ENCODE measurements at regions not wholly inside any gene's neighbourhood (a gene's known extent, or its start where the extent isn't known, plus 50 kb on each side); places are given as distances from the start of the nearest gene placed in this dataset.

DNA sequence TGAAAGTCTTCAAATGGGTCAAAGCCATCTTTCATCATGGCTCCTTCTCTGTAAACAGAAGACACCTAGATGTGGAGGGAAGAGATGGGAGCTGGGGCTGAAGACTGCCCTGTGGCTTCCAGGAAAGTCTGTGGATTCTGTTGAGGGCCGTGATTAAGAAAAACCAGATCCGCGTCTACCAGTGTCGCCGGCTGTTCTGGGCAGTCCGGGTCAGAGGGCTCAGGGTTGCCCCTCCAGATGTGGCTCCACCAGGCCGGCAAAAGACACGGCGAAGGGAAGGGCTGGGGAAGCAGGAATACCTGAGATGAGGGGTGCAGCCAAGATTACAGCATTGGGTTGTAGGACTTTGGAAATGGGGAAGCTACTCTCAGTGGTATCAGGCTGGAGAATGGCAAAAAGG lies 162.6 kb downstream of the RHOU start:
- DNase-seq (ENCODE audit: low read depth): no peak

DNA sequence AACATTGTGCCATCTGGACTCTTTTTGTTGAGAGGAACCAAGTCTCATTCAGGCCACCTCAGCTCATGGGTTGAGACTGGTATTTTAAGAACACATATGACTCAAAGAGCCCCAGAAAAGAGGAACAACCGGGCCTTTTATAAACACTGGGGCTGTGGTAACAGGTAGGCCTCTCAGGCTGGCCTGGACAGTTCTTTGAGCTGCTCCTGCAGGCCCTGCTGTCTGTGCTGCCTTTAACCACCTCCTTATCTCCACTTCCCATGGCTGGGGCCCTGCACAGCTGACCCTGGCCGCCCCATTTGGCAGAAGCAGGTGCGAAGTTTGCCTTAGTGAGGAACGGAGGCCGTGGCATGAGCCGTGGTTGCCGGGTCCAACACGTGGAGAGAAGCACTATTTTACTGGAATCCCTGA lies 163.3 kb downstream of the RHOU start:
- DNase-seq (ENCODE audit: low read depth): no peak

DNA sequence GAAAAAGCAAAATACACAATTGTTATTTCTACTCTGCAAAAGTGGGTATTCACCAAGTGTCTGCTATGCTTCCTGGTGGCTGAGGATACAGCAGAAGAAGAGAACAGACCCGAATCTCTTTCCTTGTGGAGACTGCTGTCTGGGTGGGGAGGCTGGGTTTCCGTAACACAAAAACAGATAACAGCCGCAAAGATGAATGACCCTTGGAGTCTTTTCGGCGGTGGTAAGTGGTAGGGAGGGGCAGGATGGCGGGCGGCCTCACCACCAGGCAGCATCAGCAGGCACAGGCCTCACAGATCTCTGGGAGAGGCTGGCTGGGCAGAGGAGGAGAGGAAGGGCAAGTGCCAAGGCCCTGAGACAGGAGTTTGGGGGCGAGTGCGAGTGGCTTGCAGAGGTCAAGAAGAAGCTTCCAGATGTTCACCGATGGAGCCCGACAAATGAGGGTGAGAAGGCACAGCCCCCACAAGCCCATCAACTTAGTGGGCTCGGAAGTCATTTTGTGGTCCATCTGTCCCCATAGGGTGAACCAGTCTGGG lies 164.2 kb downstream of the RHOU start:
- DNase-seq (ENCODE audit: low read depth): no peak

DNA sequence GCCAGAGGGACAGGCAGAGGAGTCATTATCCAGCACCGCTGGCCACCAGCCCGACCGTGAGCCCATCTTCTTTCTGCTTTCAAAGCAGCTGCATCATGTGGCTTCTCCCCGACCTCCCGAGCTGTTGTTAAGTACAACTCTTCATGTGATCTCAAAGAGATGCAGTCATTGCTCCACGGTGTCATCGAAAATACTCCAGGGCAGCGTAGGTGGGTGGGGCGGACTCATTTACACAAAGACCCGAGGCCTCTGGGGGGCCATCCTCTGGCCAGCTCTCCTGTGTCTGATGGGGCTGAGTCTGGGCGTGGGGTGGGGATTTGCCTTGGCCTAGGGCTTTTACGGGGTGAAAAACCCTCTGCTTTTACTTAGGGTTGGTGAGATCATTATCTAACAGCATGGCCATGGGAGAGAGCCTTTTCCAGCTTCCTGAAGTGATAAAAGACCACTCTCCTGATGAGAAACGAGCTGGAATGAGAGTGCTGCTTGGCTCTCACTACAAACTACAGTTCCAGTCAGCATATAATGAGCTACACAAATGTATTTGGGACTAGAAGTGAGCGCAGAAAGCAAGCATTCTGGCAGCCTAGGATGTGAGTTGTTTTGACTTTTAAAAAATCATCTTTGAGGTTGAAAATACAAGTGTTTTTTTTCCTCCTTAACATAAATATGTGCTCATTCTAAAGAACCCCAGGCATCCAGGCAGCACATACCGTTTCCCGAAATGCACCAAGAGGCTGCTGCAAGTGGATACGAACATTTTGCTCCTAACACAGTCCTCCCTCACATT lies 165.0 kb downstream of the RHOU start:
- no peak for DNase-seq (ENCODE audit: low read depth)

DNA sequence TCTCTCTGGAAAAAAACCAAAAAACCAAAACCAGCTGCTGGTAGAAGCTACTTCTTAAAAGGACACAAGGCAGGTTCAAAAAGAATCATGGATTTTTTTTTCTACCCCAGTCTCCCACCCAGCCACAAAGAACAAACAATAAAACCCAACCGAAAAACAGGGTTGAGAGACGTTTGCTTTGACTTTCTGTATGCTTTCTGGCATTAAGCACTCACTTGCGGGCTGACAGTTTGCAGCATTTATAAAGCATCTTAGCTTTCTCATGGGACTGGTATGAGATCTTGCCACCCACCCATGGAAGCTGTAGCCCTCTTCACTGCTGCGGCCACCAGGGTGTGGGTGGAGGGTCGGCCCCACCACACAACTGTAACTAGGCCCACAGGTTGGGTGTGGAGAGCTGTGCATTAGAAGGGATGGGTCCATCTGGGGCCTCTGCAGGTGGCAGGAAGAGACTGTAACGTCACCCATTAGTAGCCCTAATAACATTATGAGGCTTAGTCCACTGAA lies 165.7 kb downstream of the RHOU start:
- DNase-seq (ENCODE audit: low read depth): no peak

- no peak for DNase-seq (ENCODE audit: low read depth)
Measured at GRCh38 chr1:228901936-228902681, 166.8 kb downstream of the RHOU start.

GRCh38 chr1:228902781-228903433 lies 167.6 kb downstream of the RHOU start:
- DNase-seq (ENCODE audit: low read depth): no peak

DNA sequence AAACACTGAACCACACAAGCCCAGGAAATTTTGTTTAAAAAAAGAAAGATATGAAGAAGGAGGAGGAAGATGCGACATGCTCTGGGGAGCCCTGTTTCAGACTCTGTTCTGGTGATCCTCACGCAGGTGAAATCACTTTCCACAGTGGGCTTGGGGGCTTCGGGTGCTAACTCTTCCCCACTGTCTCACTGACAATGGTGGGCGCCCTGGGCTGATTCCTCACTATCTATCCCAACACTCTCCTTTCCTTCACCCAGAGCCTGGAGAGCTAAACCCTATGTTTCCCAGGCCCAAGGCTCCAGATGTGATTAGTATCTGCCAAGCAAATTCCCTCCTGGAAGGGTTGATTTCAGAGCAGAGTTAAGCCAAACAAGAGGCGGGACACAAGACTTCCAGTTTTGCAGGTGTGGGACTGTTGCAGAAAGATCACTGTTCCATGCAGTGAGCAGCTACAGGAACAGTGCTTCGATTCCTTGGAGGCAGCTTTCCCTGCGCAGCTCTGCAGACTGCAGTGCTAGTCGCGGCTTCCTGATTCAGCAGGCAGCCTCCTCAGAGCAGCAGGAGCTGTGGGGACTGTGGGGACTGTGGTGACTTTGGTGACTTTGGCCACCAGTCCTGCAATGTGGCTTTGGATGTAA lies 168.3 kb downstream of the RHOU start:
- DNase-seq (ENCODE audit: low read depth): no peak

DNA sequence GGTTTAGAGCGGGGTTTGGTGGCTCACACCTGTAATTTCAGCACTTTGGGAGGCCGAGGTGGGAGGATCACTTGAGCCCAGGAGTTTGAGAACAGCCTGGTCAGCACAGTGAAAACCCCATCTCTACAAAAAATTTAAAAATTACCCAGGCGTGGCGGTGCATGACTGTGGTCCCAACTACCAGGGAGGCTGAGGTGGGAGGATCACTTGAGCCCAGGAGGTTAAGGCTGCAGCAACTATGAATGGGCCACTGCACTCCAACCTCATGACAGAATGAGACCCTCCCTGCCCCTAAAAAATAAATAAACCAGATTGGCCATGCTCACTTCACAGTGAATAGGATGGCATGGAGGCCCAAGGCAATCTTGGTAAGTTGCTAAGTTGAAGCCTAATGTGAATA lies 168.9 kb downstream of the RHOU start:
- no peak for DNase-seq (ENCODE audit: low read depth)

DNA sequence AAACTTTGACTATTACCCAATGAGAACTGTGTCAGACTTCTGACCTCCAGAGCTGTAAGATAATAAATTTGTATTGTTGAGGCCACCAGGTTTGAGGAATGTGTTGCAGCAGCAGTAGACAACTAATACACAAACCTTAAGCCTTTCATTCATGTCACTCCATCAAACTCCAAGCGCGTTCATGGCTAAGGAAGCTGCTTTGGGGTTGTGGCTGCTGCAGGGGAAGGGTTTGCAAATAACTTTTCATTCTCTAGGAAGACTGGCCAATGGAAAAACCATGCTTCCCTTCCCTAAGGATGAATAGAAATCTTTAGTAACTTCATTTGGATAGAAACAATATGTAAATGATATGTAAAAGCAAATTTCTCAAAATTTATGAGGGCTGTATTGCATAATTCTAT lies 170.4 kb downstream of the RHOU start:
- DNase-seq (ENCODE audit: low read depth): no peak

DNA sequence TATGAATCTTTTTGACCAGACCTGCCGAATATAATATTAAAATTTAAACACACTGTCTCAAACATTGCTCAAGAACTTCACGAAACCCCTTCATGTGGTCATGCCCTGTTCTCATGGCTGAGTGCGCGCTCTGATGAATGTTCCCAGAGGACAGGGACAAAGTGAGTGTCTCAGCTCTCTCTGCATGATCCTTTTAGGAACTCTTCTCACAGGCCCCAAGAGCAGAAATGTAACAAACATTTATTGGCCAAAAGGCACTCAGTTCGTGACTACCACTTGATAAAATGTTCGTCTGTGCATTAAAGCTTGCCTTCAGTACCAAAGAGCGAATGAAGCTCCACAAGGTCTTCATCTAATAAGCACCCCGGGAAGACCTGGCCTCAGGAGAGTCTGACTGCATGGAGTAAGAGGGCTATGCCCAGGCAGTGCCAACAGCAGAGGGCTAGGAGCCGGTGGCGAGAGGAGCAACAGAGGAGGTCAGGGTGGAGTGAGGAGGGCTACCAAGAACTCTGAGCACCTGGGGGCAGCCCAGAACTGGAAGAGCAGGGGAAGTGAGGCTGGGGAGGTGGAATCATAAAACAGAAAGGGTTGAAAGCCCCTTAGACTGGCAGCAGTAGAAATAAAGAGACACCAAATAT lies 171.1 kb downstream of the RHOU start:
- DNase-seq (ENCODE audit: low read depth): no peak

- no peak for DNase-seq (ENCODE audit: low read depth)
Measured at GRCh38 chr1:228911225-228912210, 176.2 kb downstream of the RHOU start.

GRCh38 chr1:228913626-228914414 lies 178.5 kb downstream of the RHOU start:
- DNase-seq (ENCODE audit: low read depth): no peak

DNA sequence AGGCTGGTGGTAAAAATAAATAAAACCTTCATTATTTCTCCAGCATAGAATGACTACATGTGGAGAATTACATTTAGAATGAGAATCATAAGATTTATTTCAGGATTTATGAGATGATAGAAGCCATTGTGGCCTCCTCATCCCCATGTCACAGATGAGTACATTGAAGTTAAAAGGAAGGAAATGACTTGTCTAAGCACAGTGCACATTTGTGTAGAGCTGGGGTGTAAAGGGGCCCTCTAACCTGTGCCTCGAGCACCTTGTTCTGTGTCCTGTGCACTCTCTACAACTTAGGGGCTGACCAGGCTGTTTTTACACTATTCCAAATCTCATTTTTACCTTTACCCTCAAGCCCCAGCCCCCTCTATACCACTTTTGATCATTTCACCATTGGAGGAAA lies 179.4 kb downstream of the RHOU start:
- no peak for DNase-seq (ENCODE audit: low read depth)

- DNase-seq (ENCODE audit: low read depth): no peak
Measured at GRCh38 chr1:228917342-228917741, 182.1 kb downstream of the RHOU start.

DNA sequence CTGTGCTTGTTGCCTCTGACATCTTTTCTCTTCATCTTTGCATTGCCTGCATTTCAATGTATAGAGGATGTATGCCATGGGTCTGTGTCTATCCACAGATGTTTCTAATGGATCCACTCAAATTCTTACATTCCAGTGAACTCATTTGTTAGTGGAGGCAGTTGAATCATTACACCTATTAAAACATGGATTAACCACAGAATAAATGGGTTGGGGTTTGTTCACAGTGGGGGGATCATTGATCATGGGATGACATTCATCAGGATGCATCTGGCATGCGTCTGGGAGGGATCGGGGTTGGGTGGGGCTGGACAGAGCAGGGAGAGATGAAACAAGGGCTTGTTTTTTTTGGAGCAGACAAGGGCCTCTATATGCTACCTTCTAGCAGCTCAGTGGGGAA lies 182.5 kb downstream of the RHOU start:
- no peak for DNase-seq (ENCODE audit: low read depth)

DNA sequence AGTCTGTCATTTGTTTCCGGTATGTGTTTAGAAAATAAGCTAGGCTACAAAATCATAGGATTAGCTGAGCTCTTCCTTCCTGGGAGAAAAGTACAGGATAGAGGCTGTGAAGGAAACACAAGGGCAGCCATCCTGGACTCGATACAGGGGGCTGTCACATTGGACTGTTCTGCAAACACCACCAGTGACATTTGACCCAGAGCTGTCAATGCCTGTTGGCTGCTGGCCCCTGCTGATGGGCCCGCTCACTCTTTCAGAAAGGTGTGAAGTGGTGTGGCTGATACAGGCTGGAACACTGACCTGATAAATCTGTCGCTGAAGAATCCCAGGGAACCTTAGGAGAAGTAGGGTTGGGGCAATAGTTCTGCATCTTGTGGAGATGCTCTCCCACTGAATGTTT lies 183.1 kb downstream of the RHOU start:
- DNase-seq (ENCODE audit: low read depth): no peak

GRCh38 chr1:228919914-228920313 lies 184.6 kb downstream of the RHOU start:
- DNase-seq (ENCODE audit: low read depth): no peak

DNA sequence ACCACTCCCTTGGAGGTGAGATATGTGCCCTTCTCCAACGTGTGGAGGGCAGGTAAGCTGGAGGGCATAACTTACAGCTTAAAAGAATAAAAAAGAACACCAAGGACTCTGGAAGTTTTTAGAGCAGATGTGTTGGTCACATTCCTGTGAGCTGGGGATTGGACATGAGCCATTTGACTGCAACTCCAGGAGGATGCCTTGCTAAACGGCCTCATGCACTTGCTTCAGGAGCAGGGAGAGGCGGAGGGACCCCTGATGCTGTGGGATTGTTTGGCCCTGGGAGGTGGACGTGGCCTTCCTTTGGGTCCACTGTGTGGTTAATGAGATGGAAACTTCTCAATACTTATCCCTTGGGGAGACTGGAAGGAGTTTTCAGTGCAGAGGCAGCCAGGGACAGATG lies 185.6 kb downstream of the RHOU start:
- DNase-seq (ENCODE audit: low read depth): no peak

- DNase-seq (ENCODE audit: low read depth): no peak
Measured at GRCh38 chr1:228921481-228921880, 186.2 kb downstream of the RHOU start.
